ENCODE measurements at regions not wholly inside any gene's neighbourhood (a gene's known extent, or its start where the extent isn't known, plus 50 kb on each side); places are given as distances from the start of the nearest gene placed in this dataset.
"Not testable (repeated sequence)": the region's sequence is repeated elsewhere in the genome, so short reads cannot be mapped to it uniquely, and the experiment has no call there.

- DNase-seq (ENCODE audit: low spot score), result no peak
- in situ Hi-C loops (cut with MboI; ENCODE audit: low sequenced_read_pairs, unreplicated experiment), result no loop called here
- no peak for TF ChIP-seq CTCF (IDR thresholded peaks at IDR 0.05; ENCODE audit: borderline replicate concordance, control extremely low read depth, extremely low read depth, insufficient read depth, missing control alignments)
These were observed 511.1 kb upstream of the UBE2E2 start for GRCh38 chr3:22691856-22692628.

DNA sequence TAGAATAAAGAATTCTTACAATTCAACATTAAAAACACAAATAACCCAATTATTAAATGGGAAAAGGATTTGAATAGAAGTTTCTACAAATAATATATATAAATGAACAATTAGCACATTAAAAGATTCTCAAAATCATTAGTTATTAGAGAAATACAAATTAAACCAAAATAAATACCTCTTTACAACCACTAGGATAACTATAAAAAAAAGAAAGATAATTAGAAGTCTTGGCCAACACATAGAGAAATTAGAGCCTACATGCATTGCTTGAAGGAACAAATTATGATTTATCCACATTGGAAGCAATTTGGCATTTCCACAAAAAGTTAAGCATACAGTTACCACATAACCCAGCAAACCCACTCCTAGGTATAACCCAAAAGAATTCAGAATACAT lies 502.3 kb upstream of the UBE2E2 start:
- no peak for TF ChIP-seq CTCF (IDR thresholded peaks at IDR 0.05; ENCODE audit: borderline replicate concordance, control extremely low read depth, extremely low read depth, insufficient read depth, missing control alignments)
- no peak for DNase-seq (ENCODE audit: low spot score)
- in situ Hi-C loops (cut with MboI; ENCODE audit: low sequenced_read_pairs, unreplicated experiment), result no loop called here

DNA sequence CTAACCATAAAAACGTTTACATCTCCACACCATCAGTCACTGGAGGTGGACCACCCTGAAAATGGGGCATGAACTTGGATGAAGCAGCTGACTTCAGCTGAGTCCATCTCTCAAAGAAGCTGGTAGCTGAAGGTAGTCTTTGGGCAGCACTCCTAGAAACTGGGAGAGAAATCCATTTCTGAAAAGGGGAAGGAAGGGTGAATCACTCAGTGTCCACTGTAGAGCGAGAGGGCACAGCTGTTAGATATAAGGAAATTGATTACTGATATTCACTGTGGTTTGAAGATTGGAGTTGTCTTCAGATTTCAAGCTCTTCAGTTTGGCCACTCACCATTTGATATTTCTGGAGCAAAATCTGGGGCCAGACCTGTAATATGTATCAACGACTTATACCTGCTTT lies 499.0 kb upstream of the UBE2E2 start:
- in situ Hi-C loops (cut with MboI; ENCODE audit: low sequenced_read_pairs, unreplicated experiment), result no loop called here
- no peak for DNase-seq (ENCODE audit: low spot score)
- TF ChIP-seq CTCF (IDR thresholded peaks at IDR 0.05; ENCODE audit: borderline replicate concordance, control extremely low read depth, extremely low read depth, insufficient read depth, missing control alignments), result no peak

DNA sequence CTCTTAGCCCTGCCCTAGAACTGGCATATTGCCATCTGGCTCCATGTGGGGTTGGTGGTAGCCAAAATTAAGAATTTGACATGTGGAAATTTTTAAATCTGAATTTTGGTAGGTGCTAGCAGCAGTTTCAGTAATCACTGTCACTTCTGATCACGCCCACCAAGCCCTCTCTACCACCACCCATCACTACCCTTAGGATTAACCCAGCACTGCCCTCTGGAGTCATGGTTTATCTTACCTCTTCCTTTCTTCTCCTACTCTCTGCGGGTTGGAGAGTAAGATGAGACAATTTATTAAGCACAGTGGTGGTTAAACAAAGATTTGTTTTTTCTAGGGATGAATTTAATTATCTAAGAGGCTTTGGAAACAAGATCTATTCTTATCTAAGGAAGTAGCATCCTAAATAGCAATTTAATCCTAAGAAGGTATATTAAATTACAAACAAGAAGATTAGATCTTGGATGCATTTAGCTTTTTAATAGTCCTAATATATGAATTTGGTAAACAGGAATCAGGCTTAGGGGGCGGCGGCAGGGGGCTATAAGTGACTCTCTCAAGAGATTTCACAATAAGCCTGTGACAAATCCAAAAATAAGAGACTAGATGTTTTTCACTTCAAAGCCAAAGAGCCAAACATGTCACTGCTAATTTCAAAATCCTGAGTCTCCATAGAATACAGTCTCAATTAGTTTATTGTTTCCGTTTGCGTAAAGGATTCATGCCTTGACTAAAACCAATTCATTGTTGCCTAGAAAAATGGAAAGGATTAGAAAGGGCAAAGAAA lies 498.4 kb upstream of the UBE2E2 start:
- no peak for DNase-seq (ENCODE audit: low spot score)
- no peak for TF ChIP-seq CTCF (IDR thresholded peaks at IDR 0.05; ENCODE audit: borderline replicate concordance, control extremely low read depth, extremely low read depth, insufficient read depth, missing control alignments)
- in situ Hi-C loops (cut with MboI; ENCODE audit: low sequenced_read_pairs, unreplicated experiment), result no loop called here

DNA sequence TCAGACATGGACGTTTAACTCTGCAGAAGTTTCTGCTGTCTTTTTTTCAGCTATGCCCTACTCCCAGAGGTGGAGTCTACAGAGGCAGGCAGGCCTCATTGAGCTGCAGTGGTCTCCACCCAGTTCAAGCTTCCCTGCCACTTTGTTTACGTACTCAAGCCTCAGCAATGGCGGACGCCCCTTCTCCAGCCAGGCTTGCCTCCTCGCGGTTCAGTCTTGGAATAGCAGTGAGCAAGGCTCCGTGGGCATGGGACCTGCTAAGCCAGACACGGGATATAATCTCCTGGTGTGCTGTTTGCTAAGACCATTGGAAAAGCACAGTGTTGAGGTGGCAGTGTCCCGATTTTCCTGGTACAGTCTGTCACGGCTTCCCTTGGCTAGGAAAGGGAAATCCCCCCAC lies 496.2 kb upstream of the UBE2E2 start:
- in situ Hi-C loops (cut with MboI; ENCODE audit: low sequenced_read_pairs, unreplicated experiment); DNase-seq (ENCODE audit: low spot score): not testable (repeated sequence)

- DNase-seq (ENCODE audit: low spot score), result no peak
- in situ Hi-C loops (cut with MboI; ENCODE audit: low sequenced_read_pairs, unreplicated experiment), result no loop called here
- no peak for TF ChIP-seq CTCF (IDR thresholded peaks at IDR 0.05; ENCODE audit: borderline replicate concordance, control extremely low read depth, extremely low read depth, insufficient read depth, missing control alignments)
These were observed 489.2 kb upstream of the UBE2E2 start for GRCh38 chr3:22713936-22714335.

DNA sequence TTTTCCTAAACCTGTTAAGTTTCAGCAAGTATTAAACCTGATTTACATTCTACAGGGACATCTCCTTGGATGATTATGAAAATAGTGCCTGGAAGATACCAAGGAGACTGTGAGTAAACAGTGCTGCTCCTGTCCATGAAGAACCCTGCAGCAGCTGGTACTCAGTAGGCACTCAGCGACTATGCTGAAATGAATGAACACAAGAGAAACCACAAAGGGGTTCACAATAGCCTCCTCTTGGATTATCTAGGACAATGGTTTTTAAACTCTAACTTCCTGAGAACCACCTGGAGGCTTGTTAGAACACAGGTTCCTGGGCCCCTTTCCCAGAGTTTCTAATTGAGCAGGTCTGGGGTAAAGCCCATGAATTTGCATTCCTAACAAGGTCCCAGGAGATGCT lies 488.4 kb upstream of the UBE2E2 start:
- TF ChIP-seq CTCF (IDR thresholded peaks at IDR 0.05; ENCODE audit: borderline replicate concordance, control extremely low read depth, extremely low read depth, insufficient read depth, missing control alignments), result no peak
- in situ Hi-C loops (cut with MboI; ENCODE audit: low sequenced_read_pairs, unreplicated experiment), result no loop called here
- DNase-seq (ENCODE audit: low spot score), result no peak

All from GM13976 (cell line).